Hematopoietic multipotent progenitor cell treated with erythropoietin and hydrocortisone succinate and interleukin-3 and kit ligand, for 15 days (in vitro differentiated cells): ENCODE measurements at regions not wholly inside any gene's neighbourhood (a gene's known extent, or its start where the extent isn't known, plus 50 kb on each side); places are given as distances from the start of the nearest gene placed in this dataset.

ENCODE experiments used
- DNase-seq: peaks from one replicate; pipeline ENCODE4 v3.0.0-alpha.2; 2015; ENCODE audit warnings: low spot score

DNA sequence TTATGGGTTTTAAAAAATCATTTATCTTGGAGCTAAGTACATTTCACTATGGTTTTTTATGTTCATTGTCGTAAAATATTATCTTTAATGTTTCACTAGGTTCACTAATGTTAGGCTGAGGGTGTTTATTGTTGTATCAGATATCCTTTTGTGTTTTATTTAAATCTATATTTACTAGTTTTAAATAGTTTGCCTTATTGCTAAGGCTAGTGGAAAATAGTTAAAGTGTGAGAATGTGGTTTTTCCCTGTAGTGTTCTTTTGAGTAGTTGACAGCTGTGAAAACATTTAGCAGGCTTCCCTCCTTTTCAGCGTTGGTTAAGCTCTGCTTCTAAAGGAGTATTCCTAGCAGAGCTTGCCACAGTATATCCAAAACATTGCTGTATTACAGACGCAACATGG, 139.0 kb downstream of the TM9SF2 start:
- no peak for DNase-seq

DNA sequence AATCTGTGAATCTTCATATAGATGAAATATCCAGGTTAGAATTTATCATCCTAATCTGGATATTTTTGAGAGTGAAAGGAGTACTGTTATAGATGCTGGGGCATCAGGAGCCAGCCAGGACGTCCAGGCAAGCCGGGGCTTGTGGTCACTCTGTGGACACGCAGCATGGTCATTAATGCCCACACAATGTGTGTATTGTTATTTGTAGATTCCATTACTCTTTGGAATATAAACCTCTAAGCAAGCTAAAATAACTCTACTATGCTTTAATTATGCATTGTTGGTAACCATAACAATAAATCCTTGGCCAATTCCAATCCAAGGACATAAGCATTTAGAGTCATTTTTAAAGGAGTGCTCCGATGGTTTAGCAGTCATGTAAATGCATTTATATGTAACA, 137.9 kb downstream of the TM9SF2 start:
- no peak for DNase-seq

DNA sequence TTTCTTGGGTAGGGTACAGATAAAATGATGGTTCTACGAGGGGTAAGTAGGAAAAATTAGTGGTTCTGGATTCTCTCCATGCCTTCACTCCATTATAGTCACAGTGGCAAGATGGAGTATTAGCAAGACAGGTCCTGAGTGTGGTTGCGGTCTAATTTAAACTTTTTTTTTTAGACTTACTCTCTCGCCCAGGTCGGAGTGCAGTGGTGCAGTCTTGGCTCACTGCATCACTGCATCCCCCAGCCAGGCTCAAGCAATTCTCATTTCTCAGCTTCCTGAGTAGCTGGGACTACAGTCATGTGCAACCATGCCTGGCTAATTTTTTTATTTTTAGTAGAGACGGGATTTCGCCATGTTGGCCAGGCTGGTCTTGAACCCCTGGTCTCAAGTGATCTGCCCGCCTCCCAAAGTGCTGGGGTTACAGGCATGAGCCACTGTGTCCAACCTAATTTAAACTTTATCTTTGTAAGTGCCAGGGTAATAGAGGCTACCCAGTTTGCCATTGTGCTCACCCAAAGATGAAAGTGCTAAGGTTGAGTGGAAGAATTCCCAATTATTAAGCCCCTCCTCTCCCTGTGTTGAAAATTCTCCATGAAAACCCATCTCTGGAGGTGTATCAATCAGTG, 135.6 kb downstream of the TM9SF2 start:
- no peak for DNase-seq

DNA sequence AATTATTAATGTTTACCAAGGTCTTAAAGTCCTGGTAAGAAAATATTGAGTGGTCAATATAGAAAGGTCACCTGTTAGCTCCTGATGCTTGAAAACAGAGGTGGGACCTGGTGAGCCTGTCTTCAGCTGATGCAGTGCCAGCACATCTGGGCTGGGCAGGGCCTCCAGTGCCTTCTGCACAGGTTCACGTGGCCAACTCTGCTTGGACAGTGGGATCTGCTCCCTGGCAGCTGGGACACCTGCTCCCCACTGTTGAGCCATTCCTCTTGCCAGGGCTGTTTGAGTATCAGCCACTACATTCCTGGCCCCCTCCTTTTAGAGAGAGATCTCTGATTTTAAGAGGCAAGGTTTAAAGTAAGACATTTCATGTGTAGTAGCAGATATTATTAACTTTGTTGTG, 135.0 kb downstream of the TM9SF2 start:
- no peak for DNase-seq

DNA sequence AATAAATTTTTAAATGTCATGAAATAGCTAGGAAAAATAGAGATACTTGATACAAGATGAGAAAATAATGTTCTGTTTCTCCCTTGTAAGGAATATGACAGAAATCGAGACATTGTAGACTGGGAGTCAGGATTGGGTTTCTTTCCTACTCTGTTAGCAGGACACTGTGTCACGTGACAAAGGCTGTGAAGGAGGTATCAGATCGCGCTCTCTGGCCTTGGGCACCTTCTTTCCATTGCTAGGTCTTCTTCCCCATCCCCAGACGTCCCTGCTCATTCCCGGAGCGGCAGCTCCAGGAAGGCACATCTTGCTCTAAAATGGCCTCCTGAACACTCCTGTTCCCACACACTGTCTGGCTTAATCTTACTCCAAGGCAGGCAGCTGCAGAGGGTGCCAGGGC, 133.4 kb downstream of the TM9SF2 start:
- no peak for DNase-seq

DNA sequence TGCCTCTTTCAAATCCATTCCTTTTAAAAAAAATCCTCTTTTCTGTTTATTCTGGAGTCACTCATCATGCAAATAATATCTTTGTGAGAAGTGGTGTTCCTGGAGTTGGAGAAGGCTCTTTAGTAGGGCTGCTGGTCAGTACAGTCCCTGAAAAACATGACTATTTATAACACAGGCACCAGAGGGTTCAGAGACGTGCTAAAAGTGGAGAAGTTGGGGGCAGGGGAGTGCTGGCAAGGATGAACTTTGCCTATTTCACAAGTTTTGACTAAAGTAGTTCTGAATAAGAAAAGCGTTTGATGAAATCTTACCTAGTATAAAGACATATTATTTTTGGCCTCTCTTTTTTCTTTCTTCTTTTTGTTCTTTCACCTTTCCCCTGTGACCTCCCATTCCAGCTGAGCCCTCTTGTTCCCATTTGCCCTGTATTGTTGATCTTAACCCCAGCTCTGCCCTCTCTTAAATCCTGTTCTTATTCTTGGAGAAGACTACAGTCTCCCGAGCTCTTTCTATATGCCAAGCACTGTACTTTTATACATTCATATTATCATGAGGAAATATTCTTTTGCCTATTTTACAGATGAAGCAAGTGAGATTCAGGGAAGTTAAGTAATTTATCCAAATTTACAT, 129.1 kb downstream of the TM9SF2 start:
- no peak for DNase-seq

DNA sequence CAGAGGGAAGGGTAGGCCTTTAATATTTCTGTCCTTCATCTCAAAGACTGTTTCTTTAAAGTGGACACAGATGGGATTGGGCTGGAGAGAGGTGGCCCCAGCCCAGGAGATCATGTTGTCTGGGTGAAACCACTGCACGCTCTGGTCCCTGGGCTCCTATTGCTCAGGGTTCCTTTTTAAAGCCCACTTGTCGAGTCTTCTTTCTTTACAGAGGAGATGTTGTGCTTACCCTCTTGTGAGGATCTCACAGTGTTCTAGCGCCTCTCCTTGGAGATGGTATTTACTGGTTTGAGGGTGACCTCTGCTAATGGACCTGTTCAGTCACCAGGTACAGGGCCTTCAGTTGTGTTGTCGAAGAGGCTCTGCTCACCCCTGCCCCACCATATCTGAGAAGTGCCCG, 128.4 kb downstream of the TM9SF2 start:
- DNase-seq = no peak

DNA sequence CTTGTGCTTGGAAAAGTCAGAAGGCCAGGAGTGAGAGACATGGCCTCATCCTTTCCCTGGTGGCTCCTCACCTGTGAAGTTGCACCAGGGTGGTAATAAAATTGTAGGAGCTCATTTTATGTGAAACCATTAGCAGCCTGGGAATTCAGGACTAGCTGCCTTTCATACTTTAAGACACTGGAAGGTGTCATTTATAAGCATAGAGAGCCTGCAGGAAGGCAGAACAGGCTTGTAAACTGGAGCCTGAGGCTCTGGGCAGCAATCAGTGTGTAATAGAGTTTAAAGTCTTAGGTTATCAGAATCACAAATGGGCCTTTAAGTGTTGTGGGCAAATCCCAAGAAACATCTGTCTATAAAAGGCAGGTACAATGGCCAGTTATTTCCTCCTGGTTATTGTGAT, 127.2 kb downstream of the TM9SF2 start:
- no peak for DNase-seq

DNA sequence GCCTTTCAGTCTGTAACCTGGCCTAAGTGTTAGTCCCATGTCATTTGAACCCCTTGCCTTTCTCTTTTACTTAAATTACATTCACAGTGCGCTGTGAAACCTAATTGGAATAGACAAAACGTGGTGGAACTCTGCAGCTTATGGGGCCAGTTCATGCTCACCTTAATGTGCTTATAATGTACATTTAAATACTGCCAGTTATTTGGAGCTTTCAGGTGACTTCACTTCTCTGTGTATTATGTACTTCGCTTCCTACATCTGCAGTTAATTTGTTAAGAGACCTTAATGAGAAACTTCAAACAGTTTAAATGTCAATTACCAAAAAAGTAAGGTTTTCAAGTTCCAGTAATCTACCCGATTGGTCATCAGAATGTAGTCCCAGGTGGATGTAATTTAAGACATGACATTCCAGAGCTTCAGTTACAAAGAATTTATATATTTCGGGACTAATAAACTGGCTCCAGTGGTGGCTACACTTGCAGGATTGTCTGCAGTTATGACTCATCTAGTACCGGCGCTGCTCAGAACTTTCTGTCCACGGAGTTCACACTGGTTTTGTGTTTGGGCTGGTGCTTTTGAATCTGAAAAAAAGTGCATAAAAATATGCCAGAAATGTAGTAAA, 125.3 kb downstream of the TM9SF2 start:
- DNase-seq = no peak

DNA sequence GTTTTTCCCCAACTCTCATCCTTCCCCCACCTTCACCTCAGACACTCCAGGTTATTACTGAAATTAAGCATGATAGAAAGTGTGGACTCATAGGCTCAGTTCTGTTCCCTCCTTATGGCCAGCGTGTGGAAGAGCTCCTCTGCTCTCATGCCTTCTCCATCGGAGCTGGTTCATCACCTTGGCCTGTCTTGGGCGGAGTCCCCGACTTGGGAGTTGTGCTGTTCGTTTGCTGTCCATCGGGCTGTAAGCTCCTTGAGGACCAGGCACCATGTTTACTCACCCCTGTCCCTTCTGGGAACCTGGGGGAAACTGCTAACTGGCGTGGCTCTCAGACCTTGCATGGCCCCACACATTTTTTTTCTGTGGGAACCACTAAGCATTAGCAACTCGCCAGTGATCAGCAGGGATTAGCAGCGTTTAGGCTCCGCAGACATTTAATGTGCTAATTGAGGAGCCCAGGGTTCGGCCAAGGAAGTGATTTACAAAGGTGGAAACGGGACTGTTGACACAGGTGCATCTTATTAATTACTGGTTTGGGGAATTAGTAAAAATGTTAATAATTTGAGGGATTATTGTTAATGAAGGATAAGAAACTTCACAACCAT, 123.8 kb downstream of the TM9SF2 start:
- DNase-seq = no peak

DNA sequence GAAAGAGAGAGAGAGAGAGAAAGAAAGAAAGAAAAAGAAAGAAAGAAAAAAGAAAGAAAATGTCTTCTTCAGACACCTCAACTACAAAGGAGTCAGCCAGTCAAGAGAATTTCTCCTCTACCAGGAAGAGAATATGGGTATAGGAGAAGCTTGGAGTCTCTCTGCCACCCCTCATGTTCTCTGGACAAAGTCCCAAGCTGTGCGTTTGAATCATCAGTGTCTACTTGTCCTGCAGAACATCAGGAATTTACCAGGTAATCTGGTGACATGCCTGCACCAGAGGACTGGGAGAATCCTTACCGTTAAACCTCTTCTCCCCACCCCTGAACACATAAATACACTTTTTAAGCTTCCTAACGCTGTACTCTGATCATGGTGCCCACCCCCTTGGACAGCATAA, 119.5 kb downstream of the TM9SF2 start:
- no peak for DNase-seq

DNA sequence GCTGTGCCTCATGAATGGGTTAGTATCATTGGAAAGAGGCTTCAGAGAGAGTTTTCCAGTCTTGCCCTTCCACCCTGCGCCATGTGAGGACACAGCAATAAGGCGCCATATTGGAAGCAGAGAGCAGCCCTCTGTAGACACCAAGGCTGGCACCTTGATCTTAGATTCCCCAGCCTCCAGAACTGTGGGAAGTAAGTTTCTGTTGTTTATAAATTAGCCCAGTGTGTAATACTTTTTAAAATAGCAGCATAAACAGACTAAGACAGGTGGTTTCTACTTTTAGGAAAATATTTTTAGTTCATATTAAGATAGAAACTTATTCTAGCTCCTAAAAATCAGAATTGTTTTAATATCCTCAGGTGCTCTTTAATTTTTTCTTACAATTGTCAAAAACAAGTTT, 117.9 kb downstream of the TM9SF2 start:
- DNase-seq = no peak

DNA sequence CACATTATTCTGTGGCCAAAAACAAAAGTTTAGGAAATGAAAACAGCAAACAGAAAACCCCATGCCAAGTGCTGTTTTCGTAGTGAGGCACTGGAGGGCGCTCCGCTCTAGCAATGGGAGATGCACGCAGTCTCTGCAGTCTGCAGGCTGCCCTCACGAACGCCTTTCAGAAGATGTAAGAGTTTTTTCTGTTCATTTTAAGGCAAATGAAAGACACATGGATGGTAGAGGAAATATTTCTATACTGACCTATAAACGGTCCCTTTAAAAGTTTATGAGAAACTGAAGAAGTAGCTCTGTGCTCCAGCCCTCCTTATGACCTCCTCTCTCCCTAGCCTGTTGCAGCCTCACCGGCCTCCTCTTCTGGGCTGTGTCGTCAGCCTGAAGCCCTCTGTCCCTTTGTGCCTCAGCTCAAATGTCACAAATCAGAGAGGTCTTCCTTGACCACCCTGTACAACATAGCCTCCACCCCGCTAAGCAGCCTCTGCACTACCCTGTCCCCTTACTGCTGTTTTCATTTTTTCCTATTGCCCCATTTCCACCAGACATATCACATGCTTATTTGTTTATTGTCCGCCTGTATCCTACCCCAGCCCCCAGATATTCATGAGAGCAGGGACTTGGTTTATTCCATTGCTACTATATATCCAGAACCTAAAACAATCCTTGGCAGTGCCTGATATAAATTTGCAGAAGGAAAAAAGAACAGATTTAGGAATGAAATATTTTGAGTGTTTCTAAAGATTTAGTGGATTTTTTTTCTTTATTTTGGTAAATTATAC, 116.4 kb downstream of the TM9SF2 start:
- DNase-seq = peak; percentile 17

DNA sequence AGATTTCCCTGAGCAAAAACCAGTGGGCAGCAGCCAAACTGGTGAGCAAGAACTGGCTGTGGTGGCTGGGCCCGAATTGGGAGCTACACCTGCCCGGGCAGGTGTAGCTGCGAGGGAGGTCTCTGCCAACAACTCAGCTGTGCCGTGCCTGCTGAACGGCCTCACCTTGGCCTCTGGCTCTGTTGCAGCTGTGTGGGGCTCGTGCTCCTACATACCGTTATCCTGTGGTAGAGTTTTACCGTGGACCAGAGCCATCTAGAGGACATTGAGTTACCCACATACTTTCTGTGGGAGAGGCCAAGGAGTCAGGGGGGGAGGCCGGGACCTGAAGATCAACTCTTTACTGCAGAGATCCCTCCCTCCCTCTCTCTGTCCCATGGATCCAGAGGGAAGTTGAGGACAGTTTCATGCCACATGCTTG, 113.2 kb downstream of the TM9SF2 start:
- peak; percentile 34 for DNase-seq
